H4 (cell line): ENCODE measurements at regions not wholly inside any gene's neighbourhood (a gene's known extent, or its start where the extent isn't known, plus 50 kb on each side); places are given as distances from the start of the nearest gene placed in this dataset.

Source experiments
- DNase-seq: peaks from one replicate; pipeline ENCODE4 v3.0.0-alpha.2; 2015; ENCODE audit warnings: low spot score

DNA sequence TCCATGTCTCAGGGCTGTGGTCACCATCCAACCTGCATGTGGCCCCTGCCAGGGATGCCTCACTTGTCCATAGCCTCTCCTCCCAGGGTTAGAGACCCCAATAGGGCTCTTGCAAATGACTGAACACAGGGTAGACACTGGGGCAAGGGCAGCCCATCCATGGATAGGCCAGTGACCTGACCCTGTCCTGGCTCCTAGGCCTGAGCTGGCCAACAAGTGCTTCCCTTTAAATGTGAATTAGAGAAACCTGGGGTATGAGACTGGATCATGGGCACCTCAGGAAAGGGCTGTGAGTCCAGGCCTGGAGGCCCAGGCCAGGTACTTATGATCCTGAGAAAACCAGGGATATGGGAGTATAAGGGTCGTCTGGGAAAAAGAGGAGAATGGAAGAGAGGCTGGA, 64.5 kb downstream of the COPS8 start:
- DNase-seq = no peak

DNA sequence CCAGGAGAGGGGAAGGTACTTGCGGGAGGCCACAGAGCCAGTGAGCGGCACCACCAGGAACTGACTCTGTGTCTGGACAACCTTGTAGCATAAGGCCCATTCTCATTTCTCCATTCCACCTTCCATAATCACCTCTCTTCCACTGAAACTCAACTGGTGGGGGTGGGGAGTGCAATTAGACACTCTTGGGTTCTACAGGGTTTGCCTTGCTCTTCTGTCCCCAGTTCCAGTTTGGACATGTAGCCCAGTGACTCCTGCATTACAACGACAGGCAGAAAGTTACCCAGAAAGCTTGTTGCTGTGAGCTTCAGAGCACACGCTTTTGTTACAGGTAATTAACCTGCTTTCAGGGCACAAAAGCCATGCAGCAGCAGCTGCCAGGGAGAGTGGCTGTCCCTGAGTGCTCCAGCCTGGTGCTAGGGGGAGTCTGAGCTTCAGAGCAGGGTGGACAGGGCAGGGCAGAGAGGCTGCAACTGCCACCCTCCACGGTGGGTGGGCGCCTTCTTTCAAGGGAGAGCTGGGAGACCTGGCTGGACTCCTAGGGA, 65.2 kb downstream of the COPS8 start:
- no peak for DNase-seq

DNA sequence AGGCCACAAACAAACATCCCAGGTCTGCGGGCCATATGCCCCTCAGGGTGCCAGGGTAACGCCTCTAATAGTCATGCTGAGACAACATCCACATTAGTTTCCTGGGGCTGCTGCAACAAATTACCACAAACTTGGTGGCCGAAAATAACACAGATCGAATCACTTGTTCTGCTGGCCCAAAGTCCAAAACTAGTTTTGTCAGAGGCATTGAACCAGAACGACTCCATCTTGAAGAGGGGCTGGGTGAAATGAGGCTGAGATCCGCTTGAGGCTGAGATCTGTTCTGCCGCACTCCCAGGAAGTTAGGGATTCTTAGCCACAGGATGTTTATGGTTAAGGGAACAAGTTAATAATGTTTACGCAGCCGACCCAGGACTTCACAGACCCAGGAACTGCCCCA, 66.7 kb downstream of the COPS8 start:
- peak; percentile 84 for DNase-seq

DNA sequence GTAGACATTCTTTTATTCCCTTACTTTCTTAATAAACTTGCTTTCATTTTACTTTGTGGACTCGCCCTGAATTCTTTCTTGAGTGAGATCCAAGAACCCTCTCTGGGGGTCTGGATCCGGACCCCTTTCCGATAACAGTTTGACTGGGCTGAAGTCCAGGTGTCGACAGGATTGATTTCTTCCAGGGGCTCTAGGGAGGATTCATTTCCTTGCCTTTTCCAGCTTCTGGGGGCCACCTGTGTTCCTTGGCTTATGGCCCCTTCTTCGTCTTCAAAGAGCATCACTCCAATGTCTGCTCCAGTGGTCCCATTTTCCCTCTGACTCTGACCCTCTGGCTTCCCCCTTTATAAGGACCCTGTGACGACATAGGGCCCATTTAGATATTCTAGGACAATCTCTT, 67.5 kb downstream of the COPS8 start:
- DNase-seq = no peak

DNA sequence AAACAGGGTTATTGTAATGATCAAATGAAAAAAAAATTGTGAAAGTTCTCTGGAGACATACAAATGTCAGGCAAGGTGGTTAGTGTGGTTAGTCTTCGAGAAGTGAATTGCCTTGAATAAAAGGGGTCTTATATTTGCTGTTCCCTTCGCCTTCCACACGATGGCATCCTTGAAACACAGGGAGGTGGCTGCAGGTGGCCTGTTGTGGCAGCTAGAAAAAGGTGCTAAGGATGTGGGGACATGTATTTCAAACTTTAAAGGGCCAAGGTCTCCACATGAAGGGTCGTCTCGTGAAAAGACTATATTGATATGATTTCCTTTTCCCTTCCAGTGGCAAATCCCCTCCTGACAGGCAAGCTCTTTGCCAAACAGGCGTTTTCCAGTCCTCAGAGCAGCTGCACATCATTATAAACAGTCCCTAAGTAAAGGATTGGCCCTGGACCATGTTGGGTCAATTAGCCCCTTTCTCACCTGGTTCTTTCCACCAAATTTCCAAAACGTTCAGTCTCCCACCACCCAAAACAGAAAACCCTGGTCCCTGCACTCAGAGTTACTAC, 68.5 kb downstream of the COPS8 start:
- peak; percentile 84 for DNase-seq

DNA sequence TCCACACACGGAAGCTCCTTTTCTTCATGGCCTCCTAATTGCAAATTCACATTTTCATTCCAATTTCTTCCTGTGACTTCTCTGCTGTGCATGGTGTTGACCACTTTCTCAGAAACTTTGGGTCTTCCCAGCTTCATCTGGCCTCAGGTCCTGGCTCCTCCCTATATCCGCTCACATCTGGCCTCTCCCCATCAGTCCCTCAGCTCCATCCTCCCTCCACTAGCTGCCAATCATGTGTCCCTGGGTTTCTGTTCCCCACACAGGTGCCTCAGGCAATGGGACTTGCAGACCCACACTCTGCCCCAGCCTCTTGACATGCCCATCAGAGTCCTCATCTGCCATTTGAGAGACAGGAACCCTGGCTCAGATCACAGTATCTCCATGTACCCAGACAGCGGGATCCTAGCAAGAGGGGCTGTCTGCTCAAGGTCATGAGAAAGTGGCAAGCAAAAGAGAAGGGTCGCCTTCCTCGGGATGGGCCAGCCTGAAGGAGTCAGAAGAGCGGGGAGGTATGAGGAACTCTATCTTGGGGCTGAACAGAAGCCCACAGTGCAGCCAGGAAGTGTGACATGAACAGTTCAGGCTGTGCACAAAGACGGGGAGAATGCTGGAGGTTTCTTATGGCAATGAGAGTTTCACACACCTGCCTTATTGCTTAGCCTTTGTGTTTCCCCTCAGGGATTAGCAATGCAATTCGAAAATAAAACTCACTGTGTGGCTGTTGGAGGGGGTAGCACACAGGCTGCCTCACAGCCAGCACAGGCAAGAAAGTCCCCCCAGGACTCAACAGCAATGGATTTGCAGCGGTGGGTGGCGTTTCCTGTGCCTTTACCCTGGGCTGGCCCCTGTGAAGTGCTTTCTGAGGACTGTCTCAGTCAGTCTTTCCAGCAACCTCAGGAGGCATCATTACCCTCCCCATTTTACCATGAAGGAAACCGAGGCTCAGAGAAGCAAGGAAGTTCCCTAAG, 69.5 kb downstream of the COPS8 start:
- no peak for DNase-seq

DNA sequence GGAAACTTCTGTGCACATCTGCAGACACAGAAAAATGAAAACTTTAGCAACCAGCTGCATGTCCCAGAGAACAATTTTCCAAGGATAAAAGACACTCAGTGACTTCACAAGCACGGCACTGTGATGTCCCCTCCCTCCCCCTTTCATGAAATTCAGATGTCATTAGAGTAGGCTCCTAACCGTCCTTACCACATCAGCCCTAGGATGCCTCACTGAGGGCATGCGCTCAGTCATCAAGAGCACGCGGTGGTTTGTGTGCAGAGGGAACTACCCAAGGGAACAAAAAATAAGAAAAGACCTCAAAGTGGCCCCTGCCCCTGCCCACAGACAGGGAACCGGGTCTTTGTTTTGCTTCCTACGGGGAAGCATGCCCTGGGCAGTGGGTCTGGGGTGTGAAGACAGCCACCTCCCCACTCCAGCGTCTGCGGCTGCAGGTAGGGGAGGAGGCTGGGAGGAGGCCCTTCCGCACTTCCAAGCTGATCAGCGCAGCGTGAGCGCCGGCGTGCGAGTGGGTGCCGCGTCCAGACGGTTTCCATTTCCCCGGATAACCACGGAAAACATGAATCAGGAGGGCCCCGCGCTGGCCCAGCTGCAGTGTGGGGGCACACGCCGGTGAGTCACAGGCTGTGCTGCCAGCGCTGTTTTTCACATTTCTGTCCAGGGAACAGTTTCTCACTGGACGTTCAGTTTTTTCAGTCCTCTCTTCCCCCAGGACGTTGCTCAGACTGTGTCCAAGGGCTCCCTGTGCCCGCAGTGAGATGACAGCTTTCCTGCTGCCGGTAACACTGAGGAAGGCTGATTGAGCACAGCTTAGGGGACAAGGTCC, 70.6 kb downstream of the COPS8 start:
- peak; percentile 43 for DNase-seq

DNA sequence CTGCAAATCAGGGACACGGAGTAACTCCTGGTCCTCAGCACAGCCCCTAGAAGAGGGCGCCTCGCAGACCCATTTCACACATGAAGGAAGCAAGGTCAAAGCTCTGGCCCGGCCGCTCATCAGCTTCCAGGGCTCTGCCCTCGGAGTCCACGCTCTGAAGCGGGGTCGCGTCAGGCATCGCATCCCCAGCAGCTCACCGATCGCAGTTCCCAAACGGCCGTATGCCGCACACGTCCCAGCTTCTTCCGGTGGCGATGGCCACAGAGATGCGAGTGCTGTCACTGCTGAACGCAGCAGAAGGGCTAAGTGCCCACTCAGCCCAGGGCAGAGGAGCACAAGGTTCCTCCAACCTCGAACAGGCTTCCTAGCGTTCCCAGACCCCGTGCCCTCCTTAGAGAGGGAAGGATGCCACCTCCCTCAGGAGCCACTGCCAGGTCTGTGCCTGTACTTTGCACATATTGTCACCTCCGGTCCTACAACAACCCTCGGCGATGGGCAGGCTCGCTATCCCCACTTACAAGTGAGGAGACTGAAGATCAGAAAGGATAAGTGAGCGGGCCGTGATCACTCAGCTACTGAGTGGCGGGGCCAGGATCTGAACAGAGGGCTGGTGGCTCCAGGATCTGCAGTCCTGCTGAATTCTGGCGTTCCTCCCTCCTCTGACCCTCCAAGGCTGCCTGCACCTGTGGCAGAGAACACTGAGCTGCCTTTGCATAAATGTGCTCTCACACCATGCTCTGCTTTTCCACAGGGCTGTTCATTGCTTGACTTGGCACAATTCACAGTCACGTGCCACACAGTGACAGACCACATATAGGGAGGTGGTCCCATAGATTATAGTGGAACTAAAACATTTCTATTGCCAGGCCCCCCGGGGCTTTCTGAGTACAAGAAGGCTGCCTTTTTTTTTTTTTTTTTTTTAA, 71.4 kb downstream of the COPS8 start:
- no peak for DNase-seq

DNA sequence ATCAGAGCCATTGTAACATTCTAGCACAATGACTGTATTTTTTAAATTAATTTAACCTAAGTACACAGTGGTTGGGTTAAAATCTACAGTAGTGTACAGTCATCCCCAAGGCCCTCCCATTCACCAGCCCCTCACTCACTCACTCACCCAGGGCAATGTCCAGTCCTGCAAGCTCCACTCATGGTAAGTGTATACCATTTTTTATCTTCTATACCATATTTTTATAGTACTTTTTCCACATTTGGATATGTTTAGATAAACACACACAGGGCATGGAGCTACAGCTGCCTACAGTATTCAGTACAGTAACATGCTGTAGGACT, 72.1 kb downstream of the COPS8 start:
- no peak for DNase-seq

DNA sequence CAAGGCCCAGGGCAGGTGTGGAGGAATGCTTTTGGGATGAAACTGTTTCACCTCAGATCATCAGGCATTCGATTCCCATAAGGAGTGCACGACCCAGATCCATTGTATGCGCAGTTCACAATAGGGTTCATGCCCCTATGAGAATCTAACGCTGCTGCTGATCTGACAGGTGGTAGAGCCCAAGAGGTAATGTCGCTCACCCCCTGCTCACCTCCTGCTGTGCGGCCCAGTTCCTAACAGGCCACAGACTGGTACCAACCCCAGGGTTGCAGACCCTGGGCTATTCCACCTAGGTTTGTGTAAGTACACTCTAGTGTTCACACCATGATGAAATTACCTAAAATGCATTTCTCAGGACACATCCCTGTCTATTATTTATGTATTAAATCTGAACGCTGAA, 72.5 kb downstream of the COPS8 start:
- no peak for DNase-seq

DNA sequence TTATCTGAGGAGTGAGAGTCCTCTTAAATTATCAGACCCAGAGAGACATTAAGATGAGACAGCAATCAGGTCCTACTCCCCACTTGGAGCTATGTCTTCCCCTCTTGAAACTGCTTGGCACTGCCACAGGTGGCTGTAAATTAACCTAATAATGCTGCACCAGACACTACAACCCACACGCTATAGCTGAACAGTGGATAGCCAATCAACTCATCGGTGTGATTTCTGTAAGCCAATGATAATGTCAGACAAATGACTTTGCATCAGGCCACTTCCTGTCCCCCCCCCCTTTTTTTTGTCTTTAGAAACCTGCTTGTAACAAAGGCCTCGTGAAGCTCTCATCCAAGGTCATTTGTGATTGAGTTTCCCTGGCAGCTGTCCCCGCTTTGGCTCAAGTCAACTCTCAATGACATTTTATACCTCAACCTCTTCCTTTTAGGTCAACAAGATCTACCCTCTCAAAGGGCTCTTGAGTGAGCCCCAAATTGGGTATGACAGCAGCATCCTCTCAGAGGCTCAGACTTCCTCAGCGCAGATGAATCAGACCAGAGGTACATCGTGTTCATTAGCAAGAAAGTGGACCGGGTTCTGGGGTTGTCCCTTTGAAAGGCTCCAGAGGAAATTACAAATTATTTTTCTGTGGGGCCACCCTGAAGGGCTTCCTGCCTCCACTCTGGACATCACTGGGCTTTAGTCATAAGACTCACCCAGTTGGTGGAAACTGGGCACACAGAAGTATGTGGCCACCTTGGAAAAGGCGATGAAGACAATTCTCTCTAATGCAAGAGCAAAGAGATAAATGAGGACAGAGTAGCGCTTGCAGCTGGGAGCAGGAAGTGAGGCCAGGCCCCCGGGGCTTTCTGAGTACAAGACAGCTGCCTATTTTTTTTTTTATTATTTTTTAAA, 73.6 kb downstream of the COPS8 start:
- DNase-seq = no peak

DNA sequence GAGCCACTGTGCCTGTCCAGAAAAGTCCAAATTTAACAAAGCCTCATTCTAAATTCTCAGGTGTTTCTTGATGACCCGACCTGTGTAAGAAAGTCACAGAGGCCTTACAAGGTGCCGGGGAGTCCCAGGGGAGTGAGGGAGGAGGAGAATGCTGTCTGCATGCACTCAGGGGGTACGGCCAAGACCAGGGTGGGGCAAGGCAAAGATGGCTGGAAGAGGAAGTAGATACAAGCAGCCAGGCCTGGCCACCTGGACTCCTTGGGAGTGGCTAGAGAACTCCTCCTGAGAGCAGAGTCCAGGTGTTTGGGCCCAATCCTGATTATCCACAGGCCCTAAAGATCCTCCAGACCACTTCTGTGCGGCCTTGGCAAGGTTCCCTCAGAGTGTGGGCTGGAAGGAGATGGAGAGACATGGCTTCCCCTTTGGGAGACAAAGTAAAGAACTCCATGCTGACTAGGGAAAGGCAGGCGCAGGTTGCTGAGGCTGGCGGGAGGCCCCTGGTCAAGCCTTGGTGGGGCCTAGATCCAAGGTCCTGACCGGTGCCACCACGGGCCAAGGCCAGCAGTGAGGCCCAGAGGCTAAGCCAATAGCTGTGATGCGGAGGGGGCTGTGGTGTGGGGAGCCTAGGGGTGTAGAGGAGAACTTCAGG, 74.7 kb downstream of the COPS8 start:
- no peak for DNase-seq

DNA sequence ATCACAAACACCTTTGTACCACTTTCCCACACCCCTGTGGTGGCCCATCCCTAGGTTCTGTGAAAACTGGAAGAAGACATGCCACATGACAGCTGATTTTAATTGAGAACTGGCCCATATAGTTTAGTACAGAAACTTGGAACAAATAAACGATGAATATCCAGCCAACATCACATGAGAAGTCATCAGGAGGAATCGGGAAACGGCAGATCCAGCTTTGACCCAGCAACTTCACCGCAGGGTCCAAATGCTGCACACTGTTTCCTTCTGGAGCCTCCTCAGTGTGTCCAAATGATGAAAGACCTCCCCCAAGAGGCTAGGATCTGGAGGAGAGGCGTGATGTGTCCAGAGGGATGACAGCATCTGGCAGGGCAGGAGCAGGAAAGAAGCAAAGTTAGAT, 75.5 kb downstream of the COPS8 start:
- no peak for DNase-seq

DNA sequence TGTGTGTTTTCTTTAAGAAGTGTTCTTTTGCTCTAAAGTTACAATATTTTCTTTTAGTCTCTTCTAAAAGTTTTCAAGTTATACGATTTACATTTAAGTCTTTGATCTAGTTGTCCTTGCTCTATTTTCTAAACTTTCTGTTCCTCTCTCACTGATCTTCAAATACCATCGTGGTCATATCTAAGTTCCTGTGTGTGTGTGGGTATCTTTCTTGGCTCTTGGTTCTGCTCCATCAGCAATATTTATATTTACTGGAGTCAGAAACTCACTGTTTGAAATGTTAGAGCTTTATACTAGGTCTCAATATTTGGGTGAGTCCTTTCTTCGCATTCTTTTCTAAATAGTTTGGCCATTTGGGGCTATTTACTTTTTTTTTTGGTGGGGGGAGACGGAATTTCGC, 77.3 kb downstream of the COPS8 start:
- no peak for DNase-seq

DNA sequence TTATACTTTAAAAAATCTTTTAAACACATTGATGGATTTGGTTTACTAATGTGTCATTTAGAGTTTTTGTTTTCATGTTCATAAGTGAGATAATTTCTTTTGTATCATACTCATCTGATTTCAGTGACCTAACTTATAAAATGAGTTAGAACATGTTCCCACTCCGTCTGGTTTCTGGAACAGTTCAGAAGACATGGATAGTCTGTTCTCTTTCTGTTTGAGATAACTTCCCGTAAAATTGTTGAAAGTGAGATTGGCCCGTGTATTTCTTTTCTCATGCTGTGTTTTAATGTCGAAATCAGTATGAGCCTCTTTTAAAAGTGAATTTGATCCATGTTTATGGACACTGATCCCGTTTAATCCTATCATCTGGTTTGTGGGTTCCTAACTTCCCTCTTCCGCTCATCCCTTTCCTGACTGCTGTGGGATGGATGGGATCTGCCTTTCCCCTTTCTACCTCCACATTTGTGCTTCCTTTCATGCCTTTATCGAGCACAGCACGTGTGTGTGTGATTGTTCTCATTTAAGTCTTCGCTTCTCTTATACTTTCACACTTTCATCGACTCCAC, 78.9 kb downstream of the COPS8 start:
- no peak for DNase-seq

DNA sequence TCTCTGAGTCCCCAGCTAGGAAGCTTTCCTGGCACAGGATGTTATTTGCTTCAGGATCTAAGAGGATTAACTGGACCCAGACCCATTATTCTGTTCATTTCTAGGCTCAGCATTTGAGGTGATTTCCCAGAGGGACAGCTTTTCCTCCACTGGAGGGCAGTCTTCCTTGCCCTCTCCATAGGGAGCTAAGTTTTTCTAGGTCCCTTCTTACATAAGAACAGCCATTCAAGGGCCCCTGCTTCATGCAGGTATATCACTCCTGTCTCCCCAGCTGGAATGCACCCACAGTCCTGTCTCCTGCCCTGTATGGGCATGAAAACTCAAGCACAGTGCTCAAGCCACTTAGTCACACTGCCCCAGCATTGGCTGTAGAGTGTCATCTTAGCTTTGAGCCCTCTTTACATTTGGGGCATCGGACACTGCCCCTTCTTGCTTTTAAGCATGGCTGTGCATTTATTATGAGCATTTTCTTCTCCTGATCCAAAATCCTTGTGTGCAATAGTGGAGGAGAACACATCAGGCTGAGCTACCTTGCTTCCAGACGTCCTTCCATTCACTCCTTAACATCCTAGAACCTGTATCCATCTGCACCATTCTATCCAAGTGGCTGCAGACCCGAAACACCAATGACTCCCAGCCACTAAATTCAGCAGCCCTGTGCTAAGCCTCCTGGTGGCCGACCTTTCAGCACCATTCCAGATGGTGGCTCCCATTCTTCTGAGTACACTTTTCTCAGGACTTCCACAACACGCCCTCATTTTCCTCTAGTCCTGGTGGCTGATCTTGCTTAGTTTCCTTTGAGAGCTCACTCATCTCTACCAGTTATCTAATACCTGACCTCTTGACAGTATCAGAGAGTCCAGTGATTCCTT, 80.0 kb downstream of the COPS8 start:
- peak; percentile 59 for DNase-seq

DNA sequence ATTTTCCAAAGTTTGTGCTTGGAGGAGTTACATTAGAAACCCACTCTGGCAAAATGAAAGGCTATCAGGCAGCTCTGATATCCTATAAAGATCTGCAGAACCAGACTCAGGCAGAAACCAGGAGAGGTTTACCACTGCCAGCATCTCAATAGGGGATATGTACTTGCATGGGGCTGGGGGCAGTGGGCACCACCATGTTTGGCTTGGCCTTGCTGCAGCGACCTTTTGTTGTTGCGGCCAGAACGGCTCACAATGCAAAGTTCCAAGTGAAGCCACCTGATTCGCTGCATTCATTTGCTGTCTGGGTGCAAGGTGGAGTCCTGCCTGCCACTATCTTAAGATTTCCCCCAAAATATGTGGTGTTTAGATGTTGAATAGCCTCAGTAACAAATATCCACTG, 81.3 kb downstream of the COPS8 start:
- no peak for DNase-seq

DNA sequence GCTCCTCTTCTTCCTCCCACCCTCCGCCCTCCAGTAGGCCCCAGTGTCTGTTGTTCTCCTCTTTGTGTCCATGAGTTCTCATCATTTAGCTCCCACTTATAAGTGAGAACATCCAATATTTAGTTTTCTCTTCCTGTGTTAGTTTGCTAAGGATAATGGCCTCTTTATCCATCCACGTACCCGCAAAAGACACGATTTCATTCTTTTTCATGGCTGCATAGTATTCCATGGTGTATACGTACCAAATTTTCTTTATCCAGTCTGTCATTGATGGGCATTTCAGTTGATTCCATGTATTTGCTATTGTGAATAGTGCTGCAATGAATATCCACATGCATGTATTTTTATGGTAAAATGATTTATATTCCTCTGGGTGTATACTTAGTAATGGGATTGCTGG, 82.2 kb downstream of the COPS8 start:
- DNase-seq = no peak
